NCI-H82 treated with DMSO at 0.1 percent for 48 hours (cell line): ENCODE measurements at regions not wholly inside any gene's neighbourhood (a gene's known extent, or its start where the extent isn't known, plus 50 kb on each side); places are given as distances from the start of the nearest gene placed in this dataset.
A peak's percentile ranks its signal among the peaks of the same experiment; 100 is the strongest.

Experiments
- DNase-seq: peaks from one replicate; lab custom pipeline; 2025; ENCODE audit not compliant: unreplicated experiment; lab: John Stamatoyannopoulos, UW

DNA sequence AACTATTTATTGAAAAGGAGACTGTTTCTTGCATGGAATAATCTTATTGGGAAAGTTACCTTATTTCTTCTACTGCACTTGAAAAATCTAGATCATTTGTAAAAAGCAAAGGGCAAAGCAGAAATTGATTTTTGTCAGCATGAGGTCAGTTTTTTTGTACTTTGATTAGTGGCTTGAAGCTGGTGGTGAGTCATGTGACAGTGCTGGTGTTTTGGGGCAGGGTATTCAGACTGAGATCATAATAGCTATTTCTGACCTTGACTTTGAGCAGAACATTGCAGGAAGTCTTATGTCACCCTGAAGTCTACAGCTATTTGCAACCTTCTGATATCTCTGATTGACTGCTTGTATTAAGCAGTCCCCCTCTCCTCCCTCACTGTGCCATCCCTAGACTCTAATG lies 66.3 kb upstream of the SORCS3 start:
- DNase-seq: no peak

DNA sequence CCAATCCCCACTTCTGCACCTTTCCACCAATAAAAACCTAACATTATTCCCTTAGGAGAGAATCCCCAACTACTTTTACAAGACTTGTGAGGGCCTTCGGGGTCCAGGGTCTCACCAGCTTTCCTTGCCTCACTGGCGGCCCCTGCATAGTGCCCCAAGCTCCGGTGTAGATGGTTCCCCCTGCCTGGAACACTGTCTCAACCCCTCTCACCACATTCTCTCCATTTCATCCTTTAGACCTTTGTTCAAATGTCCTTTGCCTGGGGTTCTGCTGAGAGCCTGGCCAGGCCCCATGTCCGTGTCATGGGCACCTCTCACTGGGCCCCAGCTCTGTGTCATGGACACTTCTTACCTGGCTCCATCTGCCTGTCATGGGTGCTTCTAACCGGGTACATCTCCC lies 64.5 kb upstream of the SORCS3 start:
- no peak for DNase-seq

DNA sequence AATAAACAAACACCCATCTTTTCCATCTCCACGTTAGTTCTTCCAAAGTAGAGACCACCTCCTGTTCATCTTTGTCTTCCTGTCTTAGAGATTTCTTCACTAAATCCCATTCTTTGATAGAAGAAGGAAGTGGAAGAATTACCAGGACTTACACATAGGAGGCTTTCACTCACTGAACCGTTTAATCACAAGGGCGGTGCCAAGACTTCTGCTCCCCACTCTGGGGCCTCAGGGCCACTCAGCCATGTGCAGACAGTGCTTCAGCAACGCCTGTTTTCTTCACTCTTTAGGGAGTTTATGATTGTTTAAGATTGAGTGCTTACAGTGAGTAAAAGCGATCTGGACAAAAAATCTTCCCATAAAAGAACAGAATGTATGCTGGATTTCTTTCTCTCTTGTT lies 63.9 kb upstream of the SORCS3 start:
- DNase-seq: no peak

DNA sequence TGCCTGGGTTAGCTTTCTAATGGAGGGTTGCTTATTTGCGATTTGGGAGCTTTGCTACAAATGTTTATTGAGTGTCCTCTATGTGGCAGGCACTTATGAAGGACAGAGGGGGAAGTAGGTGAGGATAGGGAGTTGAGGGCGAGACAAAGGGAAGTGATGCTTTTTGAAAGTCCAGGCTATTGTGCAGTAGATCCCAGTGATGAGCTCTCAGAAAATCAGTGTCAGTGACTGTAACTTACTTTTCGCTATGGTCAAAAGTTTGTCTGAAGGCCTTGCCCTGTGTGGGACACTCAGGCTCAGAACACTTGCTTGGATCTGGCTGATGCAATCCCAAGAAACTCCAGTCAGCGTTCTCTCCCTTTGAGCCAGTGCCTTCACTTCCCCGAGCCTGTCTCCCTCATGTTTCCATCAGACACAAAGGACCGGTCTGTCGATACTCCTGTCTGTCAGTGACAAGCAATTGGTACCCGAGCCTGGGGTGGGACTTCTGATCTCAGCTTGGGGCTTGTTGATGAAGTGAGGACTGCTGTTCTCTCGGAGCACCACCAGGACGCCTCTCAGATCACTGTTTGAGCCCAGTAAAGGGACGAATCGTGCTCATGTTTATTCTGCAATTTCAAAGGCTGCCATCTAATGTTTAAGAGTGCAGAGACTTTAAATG lies 63.1 kb upstream of the SORCS3 start:
- DNase-seq: no peak

DNA sequence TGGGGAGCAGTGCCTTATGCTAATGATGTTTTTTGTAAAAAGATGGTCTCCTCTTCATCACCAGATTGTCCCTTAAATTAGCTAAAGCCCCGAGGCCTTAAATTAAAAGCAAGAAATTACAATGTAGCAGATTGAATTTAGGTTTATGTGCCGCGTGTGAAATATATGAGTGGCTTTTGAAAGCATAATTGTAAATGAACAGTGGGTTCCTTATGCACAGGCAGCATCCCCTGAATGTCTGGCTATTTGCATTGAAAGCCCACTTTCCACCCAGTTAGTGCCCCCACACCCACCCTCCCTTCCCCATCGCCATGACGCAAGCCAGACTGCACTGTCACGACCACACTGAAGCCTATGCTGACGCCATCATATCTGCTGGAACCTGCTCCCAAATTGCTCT lies 62.4 kb upstream of the SORCS3 start:
- no peak for DNase-seq

DNA sequence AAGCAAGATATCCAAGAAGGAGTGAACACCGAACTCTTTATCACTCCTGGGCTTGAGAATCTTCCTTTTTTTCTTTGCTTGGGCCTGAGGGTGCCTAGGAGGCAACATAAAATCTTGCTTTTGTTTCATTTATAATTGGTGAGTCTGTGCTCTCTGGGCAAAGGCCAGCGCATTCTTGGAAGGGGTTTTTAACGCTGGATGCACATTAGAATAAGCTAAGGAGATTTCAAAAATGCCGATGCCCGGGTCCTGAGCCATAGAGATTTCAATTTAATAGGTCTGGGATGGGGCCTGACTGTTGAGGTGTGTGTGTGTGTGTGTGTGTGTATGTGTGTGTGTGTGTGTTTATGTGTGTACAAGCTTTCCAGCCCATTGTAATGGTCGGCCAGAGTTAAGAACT lies 62.0 kb upstream of the SORCS3 start:
- no peak for DNase-seq

DNA sequence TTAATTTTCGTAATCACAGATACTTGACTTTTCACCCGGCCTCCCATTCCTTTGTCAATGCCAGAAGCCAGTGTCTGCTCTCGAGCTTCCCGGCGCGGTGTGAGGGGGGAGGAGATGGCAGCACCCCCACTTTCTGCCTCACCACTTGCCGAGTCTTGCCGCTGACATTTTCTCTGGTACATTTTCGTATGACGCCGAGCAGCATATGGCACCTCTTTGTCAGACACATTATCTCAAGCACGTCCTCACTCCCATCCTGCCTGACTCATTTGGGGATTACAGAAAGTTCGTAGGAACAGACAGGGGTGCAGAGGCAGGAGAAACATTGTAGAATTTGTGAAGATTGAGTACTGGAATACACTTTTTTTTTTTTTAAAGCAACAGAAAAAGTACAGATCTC lies 60.8 kb upstream of the SORCS3 start:
- DNase-seq: peak; percentile 1

DNA sequence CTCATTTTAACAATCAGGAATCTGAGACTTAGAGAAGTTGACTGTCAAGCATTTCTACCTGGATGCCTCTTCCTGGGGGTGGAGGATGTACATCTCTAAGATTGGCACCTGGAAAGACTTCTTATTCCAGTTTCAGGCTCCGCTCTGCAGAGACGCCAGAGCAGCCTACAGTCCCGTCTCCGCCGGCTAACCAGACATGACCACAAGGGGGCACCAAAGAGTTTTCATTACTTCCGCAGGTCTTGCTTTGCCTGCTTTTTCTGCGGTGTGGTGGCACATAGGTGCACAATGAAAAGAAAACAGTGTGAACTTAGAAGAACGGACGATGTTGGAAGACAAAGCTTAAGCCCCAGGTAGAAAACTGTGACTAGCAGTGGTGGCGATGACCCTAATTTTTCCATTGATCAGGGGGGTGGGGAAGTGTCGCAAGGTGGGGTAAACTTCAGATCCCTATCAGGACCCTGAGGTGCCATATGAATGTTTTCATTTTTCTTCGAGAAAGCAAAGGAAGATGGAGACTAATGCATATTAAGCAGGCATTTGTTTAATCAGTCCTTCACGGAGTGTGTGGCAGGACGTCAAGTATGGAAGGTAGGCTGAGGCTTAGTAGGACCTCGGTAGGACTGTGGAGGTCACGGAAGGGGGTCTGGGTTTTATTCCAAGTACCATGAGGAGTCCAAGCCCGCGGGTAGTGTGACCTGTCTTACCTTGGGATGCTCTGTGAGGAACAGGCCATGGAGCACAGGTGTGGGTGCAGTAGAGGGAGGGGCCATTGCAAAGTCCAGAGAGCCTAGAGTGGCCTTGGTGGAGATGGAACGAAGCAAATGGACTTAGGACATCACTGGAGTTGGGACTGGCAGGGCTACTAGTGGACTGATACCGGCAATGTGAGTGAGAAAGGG lies 60.1 kb upstream of the SORCS3 start:
- peak; percentile 21 for DNase-seq

DNA sequence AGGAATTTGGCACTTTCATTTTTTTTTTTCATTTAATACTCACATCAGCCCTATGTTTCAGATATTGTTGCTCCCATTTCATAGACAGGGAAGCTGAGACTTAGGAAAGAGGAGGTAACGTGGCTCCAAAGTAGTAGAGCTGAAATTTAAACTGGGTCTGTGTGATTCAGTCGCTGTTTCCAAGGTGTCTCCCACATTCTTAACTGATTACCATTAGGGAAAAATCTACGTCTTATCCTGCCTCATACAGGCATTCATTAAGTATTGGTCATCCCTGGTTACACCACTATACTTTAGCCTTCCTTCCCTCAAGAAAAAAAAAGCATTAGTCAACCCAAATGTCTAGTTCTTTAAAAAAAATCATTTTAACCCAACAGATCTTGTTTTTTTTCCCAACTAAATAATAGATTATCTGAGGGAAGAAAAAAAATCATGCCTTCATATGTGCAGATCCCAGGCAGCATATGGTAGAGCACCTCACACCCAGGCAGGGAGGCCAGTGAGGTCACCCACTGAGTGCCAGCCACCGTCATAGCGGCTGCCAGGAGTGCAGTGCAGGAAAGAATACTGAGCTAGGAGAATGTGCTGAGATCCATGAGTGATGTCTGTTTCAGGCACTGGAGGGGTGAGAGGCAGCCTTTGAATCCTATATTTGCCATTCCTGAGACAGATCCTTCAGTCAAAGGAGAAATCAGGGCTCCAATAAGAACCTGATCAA lies 59.0 kb upstream of the SORCS3 start:
- DNase-seq: no peak

DNA sequence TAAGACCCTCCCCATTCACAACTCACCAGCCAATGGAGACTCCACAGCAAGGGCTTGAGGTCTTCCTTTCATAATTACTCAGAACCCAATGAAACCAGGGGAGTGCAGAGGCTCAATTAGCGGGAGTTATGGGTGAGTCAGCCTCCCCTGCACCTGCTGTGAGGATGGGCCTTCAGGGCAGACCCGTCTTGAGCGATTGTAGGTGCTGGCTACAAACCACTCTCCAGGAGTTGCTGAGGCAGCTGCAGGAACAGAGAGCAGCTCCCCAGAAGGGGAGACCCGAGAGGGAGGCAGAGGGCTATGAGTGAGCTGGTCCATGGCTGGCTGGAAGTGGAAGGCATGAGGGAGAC lies 58.5 kb upstream of the SORCS3 start:
- no peak for DNase-seq

DNA sequence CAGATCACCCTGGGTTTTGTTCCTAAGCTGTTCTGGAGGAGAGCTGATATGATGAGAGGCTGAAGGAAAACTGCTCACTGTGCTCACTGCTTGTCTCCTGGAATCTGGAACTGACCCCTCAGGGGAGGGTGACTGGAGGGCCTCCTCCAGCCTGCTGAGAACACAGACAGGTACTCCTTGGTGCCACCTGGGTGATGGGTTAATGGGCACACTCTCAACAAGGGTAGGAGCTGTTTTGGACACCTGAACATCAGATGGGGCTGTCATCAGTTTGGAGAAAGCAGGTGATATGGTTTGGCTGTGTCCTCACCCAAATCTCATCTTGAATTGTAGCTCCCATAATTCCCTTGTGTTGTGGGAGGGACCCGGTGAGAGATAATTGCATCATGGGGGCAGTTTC lies 58.1 kb upstream of the SORCS3 start:
- DNase-seq: no peak

DNA sequence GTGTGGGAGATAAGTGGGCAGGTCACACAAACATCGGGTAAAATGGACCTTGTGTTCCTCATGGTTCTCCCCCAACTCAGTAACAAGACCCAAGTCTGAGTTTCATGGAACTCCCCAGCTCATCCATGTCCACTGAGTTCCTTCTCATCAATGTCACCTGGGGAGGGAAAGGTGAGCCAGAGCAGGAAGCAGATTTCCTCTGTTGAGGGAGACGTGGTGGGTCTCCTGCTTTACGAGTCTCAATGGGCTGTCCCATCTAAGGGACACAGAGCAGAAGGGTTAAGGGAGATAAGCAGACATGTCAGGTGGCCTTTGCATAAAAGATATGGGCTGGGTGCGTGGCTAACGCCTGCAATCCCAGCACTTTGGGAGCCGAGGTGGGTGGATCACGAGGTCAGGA lies 56.5 kb upstream of the SORCS3 start:
- DNase-seq: no peak

DNA sequence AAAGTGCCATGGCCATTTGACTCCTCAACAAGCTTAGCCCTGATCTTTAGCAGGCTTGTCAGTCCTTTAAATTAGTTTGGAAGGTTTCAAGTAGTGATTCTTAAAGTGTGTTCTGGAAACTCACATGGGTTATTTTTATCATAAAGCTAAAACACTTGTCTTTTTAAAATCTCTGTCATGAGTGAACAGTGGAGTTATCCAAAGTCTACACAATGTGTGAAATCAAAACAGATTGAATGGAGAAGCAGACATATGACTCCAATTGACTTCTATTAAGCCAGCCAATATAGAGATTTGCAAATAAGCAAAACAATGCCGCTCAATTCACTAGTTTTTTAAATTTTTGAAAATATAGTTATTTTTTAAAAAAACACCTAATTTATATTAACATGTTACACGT lies 53.3 kb upstream of the SORCS3 start:
- no peak for DNase-seq

DNA sequence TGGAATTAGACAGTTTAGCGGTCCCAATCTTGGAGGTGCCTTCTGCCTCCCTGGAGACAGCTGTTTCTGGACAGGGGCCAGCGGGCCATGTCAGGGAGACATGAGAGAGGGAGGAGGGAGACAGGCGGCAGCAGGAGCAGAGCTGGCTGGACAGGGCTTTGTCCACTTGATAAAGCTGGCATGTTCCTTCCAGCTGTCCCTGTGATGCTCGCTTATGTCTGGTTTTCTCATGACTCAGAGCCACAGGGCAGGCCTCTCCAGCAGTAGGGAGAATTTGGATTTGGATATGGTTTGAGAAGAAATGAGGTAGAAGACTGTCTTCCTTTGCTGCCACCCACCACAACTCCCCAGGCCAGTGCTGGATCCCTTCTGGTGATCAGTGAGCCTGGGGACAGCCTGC lies 51.7 kb upstream of the SORCS3 start:
- DNase-seq: no peak

DNA sequence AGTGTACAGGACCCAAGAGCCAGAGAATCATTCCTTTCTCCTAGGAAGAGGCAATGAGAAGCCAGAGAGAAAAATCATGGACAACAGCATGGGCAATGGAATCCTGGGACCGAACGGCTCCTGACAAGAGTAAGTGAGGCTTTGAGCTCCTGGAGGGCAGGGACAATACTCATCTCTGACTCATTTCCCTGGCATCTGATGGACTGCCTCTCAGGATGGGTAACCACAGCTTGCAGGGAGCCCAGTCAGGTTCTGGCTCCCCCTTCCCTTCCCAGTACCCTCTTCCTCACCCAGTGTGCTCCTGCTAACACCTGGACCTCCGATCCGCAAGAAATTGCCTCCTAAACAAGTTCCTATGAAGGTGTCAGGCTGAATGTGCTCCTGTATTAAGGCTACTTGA lies 51.2 kb upstream of the SORCS3 start:
- no peak for DNase-seq
